ENCODE measurements at regions not wholly inside any gene's neighbourhood (a gene's known extent, or its start where the extent isn't known, plus 50 kb on each side); places are given as distances from the start of the nearest gene placed in this dataset.

GRCh38 chr3:168152149-168152548, 56.4 kb upstream of the GOLIM4 start:
- Histone ChIP-seq H2AFZ (ENCODE audit: low read length) (no peak overlapping the region), H3K27ac (ENCODE audit: low read depth, low read length, poor library complexity, severe bottlenecking) (no peak overlapping the region), H3K36me3 (ENCODE audit: insufficient read depth, low read length) (no peaks in the 10 kb centered on the region), H3F3A (ENCODE audit: insufficient read depth, low read length) (no peaks in the 10 kb centered on the region), H3K27me3 (ENCODE audit: insufficient read depth, low read length) (no peaks in the 10 kb centered on the region), H3K9ac (ENCODE audit: low read length) (no peak overlapping the region), H3K9me3 (ENCODE audit: low read length) (peaks cover 9% of the 10 kb centered on the region; the same call in 1 of the 2 replicates), H3K4me1 (ENCODE audit: insufficient read depth, low read length, severe bottlenecking) (no peaks in the 10 kb centered on the region), H3K9me2 (ENCODE audit: low read depth, low read length) (no peaks in the 10 kb centered on the region), H3K79me2 (ENCODE audit: insufficient read depth, low read length) (no peaks in the 10 kb centered on the region), H3K4me2 (ENCODE audit: low read length) (no peak overlapping the region), H4K20me1 (ENCODE audit: insufficient read depth, low read length) (no peaks in the 10 kb centered on the region), H3K4me3 (ENCODE audit: low read depth, low read length, poor library complexity, severe bottlenecking) (no peak overlapping the region)
- TF ChIP-seq CTCF (IDR thresholded peaks at IDR 0.05; ENCODE audit: low read length) (no peak), EZH2 (IDR thresholded peaks at IDR 0.05; ENCODE audit: borderline replicate concordance, low read length) (no peak)
